ENCODE measurements at regions not wholly inside any gene's neighbourhood (a gene's known extent, or its start where the extent isn't known, plus 50 kb on each side); places are given as distances from the start of the nearest gene placed in this dataset.

- no peak for TF ChIP-seq CTCF (IDR thresholded peaks at IDR 0.05)
- TF ChIP-seq POLR2A (IDR thresholded peaks at IDR 0.05) = no peak
- no peak for TF ChIP-seq EP300 (IDR thresholded peaks at IDR 0.05)
- Histone ChIP-seq H3K4me1 (ENCODE audit: insufficient read depth) (no peaks in the 10 kb centered on the region), H3K36me3 (no peaks in the 10 kb centered on the region), H3K4me3 (no peak overlapping the region), H3K27ac (no peak overlapping the region), H3K27me3 (no peaks in the 10 kb centered on the region), H3K9me3 (no peaks in the 10 kb centered on the region)
- intact Hi-C loops (cut with DNase I) = no loop called here
- WGBS, 3 donors = 87 to 94% (median 88%) methylated on average over 1 of the region's 1 CpG
- DNase-seq = no peak
Observed at GRCh38 chr13:85317781-85318180, 481.4 kb downstream of the SLITRK6 start.

GRCh38 chr13:85316506-85317025, 482.7 kb downstream of the SLITRK6 start:
- Histone ChIP-seq H3K27ac (no peak overlapping the region), H3K36me3 (no peaks in the 10 kb centered on the region), H3K4me3 (no peak overlapping the region), H3K4me1 (ENCODE audit: insufficient read depth) (no peaks in the 10 kb centered on the region), H3K9me3 (no peaks in the 10 kb centered on the region), H3K27me3 (no peaks in the 10 kb centered on the region)
- TF ChIP-seq EP300 (IDR thresholded peaks at IDR 0.05) (no peak), POLR2A (IDR thresholded peaks at IDR 0.05) (no peak), CTCF (IDR thresholded peaks at IDR 0.05) (no peak)
- DNase-seq = no peak
- 5 to 12% (median 6%) methylated on average over 6 of the region's 6 CpGs for WGBS, 3 donors
- intact Hi-C loops (cut with DNase I) = no loop called here

- H3K4me1 ChIP-seq (ENCODE audit: insufficient read depth) = no peaks in the 10 kb centered on the region
- H3K27ac ChIP-seq = no peak overlapping the region
- no peak for TF ChIP-seq EP300 (IDR thresholded peaks at IDR 0.05)
- no peak for TF ChIP-seq POLR2A (IDR thresholded peaks at IDR 0.05)
- TF ChIP-seq CTCF (IDR thresholded peaks at IDR 0.05) = no peak
- H3K27me3 ChIP-seq = no peaks in the 10 kb centered on the region
- 82 to 90% (median 88%) methylated on average over 2 of the region's 2 CpGs for WGBS, 3 donors
- no peak overlapping the region for H3K4me3 ChIP-seq
- intact Hi-C loops (cut with DNase I) = no loop called here
- no peaks in the 10 kb centered on the region for H3K9me3 ChIP-seq
- DNase-seq = no peak
- H3K36me3 ChIP-seq = no peaks in the 10 kb centered on the region
Observed at GRCh38 chr13:85314686-85315085, 484.5 kb downstream of the SLITRK6 start.

- WGBS, 3 donors = 49 to 63% (median 53%) methylated on average over 6 of the region's 6 CpGs
- Histone ChIP-seq H3K27ac (no peak overlapping the region), H3K36me3 (no peaks in the 10 kb centered on the region), H3K9me3 (no peaks in the 10 kb centered on the region), H3K4me3 (no peak overlapping the region), H3K27me3 (no peaks in the 10 kb centered on the region), H3K4me1 (ENCODE audit: insufficient read depth) (no peaks in the 10 kb centered on the region)
- intact Hi-C loops (cut with DNase I) = no loop called here
- no peak for TF ChIP-seq POLR2A (IDR thresholded peaks at IDR 0.05)
- DNase-seq = no peak
Observed at GRCh38 chr13:85313761-85314503, 485.3 kb downstream of the SLITRK6 start.

GRCh38 chr13:85312071-85312470, 487.1 kb downstream of the SLITRK6 start:
- WGBS, 3 donors = 62 to 67% (median 67%) methylated on average over 4 of the region's 4 CpGs

More at GRCh38 chr13:85312071-85312470, 487.1 kb downstream of the SLITRK6 start:
- H3K27ac ChIP-seq = no peak overlapping the region
- H3K27me3 ChIP-seq = no peaks in the 10 kb centered on the region
- intact Hi-C loops (cut with DNase I) = no loop called here
- H3K4me1 ChIP-seq (ENCODE audit: insufficient read depth) = no peaks in the 10 kb centered on the region
- no peak for DNase-seq
- no peaks in the 10 kb centered on the region for H3K36me3 ChIP-seq
- TF ChIP-seq CTCF (IDR thresholded peaks at IDR 0.05) (no peak), EP300 (IDR thresholded peaks at IDR 0.05) (no peak), POLR2A (IDR thresholded peaks at IDR 0.05) (no peak)
- no peak overlapping the region for H3K4me3 ChIP-seq
- no peaks in the 10 kb centered on the region for H3K9me3 ChIP-seq
